Glomerular visceral epithelial cell (primary cell): ENCODE measurements at regions not wholly inside any gene's neighbourhood (a gene's known extent, or its start where the extent isn't known, plus 50 kb on each side); places are given as distances from the start of the nearest gene placed in this dataset.

Source experiments
- DNase-seq: peaks from one replicate; pipeline ENCODE4 v3.0.0-alpha.2; 2016; ENCODE audit errors: extremely low spot score

DNA sequence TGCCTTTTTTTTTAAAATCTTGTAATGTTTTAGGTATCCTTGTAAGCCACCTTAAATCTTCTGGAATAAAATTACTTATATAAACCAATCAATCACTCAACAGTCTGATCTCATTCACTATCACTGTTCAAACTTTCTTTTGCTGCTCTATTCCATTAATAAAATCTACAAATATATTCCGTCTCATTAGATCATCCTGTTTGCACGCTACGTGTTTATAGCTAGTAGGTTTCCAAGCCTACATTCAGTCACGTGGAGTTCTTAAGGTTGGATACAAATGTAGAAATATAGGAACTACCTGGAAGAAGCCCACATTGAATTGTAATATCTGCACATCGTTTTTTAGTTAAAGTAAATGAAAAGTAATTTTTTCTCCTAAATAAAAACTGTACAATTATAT, 274.8 kb upstream of the CNTN4 start:
- no peak for DNase-seq

DNA sequence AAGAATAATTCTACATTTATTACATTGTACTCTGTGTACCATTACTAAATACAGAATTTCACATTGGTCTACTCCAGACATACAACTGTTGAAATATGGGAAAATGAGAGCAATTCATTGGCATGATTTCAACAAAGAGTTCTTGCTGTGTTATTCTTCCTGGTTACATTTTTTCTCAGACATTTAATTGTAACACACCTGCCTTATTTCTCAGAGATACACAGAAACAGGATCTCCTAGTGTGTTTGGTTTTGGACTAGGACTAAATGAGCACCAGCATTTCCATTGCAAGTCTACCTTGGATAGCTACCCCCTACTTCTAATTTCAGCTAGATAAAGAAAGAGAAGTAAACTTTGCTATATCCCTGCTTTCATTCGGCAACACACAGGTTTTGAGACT, 274.3 kb upstream of the CNTN4 start:
- DNase-seq, result no peak

DNA sequence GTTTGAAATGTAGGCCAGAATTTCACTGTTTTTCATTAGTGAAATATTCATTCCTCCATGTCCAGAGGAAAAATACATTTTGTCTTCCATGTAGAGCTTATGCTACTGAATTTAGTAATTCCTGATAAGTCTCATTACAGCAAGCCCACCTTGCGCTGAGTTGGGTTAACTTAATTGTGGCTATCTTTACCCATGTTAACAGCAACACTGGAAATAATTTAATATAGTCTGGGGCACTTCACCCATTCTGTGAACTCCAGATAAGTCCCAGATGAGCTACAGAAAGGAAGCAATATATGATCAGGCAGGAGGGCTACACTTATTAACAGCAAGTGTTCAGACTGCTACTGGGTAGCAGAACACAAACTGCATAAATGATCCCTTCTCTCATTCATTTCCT, 270.1 kb upstream of the CNTN4 start:
- no peak for DNase-seq

DNA sequence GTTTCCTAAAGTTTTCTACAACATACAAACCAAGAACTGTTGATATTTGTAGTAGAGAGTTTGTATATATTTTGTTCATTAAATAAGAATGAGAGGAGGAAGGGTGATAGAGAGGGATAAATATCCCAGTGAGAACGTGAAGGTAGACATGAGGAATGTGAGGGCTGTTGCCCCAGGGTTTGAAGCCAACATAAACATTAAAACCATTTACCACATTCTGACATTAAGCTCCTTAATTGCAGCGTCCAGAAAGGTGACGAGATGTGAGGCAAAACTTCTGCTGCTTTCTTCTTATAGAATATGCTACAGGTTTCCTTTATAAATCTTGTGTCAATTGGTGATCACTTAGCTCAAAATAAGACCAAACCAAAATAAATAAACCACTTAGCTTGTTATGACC, 267.8 kb upstream of the CNTN4 start:
- no peak for DNase-seq

DNA sequence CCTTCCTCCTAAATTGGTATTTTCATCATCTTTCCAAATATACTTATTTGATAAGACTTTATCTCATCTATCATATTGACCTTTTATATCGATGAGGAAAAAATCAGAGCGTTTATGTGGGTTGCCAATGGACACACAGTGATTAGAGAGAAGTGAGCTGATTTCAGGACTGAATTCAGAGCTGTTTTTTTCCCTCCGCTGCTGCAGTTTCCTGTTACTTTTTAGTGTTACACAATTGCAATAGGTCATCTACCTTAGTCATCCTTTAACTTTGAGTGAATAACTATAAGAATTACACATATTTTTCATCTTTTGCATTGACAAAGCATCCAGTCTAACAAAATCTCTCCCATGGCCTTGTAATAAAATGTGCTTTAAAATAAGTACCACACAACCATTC, 266.3 kb upstream of the CNTN4 start:
- DNase-seq, result no peak

DNA sequence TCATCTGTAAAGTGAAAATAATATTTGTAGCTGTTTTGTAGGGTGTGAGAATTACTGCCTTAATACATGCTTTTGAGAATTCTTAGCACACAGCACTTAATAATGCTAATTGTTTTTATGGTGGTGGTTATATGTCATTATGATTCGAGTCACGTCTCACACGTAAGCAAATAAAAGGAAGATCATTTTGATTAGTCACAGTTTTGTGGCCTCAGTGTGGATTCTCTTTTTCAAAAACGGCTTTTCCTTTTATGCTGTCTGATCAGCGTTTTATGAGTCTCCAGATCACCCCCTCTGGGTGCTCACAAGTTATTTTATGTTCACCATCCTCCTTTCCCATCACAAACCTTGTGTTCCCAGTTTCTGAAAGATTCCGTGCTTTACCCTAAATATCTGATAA, 255.6 kb upstream of the CNTN4 start:
- no peak for DNase-seq

DNA sequence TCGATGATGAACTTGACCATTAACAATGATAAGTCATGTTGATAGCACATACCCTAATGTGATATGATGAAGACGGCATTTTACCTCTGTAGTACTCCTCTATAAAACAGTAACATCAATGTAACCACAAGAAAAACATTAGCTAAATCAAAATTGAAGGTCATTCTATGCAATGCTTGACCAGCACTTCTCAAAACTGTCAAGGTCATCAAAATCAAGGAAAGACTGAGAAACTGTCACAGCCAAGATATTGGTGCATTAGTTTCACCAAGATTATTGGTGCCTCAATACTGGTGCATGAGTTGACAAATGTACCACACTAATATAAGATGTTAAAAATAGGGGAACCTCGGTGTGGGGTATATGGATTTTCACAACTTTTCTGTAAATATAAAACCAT, 251.1 kb upstream of the CNTN4 start:
- DNase-seq, result no peak

DNA sequence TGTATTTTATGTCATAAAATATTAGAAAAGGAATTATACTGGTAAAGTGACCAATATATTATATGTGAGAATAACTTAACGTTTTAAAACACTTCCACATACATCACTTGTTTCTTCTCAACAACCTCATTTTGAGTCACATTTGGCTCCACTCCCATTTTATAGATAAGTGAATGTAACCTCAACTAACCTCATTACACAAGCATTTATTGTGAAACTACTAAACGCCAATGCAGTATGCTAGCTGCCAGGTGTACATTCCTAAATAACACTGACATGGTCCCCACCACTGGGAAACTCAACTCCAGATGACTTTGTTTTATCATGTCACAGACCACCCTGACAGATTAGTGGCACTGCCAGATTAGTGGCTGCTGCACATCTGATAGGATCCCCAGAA, 249.7 kb upstream of the CNTN4 start:
- no peak for DNase-seq

DNA sequence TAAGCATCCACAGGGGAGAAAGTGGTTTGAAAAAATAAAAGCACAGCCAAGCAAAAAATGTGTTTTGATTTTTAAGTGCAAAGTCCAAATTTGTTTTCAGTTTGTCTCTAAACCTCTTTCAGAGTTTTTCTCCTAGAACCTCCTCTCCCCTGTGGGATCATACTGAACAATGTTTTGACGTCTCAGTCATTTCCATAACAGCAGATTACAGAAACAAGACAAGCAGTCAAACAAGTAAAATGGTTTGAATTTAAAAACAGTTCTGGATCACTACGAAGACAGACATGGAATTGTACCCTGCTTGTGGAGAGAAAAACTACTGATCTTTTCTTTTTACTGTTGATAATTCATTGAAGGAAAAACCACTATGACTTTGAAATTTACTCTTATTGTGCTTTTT, 245.7 kb upstream of the CNTN4 start:
- no peak for DNase-seq

DNA sequence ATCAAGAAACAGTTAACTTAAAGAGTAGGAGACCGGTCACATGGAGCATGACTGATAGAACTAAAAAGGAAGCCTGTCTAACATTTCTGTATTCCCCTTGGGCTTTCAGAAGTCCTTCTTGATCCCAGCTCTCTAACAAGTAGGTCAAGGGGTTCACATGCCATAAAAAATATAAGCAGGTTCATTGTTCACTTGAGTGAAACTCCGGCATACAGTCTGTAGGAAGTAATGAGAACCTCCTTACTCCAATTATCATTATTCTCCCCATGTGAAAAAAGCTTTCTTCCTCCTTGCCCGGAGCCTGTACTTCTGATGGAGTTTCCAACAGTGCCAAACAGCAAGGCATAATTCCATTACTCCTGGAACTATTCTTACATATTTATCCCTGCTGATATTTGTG, 242.8 kb upstream of the CNTN4 start:
- no peak for DNase-seq

DNA sequence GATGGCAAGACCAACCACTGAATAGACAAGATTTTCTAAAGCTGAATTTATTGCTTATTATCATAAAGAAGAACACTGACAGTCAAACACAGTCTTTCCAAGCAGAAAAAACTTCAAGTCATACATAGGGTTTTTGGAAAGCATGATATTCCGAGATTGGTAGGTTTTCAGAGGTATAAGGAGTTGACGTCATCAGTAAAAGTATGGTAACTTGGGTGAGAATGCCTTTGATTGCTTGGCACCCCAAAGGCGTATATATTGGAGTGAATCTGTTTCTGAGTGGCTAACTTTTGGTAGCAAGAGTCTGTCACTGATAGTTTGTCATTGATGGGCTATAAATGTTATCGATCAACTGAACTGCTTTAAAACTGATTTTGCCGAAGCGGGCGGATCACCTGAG, 227.9 kb upstream of the CNTN4 start:
- DNase-seq, result no peak

DNA sequence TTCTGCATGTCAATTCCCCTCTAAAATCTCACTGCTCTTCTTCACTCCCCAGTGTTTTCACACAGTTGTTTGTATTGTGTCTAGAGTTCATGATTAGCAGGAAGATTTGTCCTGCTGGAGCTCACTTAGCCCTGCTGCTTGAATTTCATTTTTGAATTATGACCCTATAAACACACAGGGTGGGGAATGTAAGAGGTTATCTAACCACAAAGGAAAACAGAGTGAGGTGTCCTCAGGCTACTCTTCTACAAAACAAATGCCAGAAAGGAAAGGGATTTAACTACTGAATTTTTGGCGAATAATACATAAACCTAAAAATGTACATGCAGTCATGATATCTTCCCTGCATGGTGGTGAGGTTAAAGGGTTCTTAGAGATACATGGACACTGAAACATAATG, 215.1 kb upstream of the CNTN4 start:
- DNase-seq, result no peak

DNA sequence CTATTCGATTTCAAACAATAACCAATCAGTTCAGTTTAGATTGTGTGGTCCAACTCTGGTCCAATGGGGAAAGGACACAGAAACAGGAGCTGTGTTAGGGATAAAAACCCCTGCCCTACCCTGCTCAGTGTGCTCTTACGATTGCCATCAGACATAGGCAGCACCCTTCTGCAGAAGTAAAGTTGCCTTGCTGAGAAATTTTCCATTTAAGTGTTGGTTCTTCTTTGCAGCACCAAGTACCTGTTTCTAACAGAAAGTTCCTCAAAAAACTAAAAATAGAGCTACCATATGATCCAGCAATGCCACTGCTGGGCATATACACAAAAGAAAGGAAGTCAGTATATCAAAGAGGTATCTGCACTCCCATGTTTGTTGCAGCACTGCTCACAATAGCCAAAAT, 206.2 kb upstream of the CNTN4 start:
- DNase-seq, result no peak

DNA sequence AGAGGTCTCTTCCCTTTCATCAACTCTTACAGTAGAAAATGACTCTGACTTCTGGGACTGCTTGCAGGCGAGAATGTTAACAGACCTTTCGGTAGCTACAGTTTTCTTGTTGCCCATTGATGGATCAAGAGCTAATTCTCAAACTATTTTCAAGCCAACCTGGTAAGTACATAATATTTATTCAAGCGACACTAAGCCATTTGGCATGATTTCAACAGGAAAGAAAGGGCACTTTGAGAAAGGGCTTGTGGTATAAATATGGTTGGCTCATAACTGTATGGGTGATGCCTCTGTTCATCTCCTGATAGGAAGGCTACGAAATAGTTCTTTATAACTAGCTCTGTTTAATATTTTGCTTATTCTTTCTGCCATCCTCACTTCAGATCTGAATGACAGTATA, 196.2 kb upstream of the CNTN4 start:
- no peak for DNase-seq

DNA sequence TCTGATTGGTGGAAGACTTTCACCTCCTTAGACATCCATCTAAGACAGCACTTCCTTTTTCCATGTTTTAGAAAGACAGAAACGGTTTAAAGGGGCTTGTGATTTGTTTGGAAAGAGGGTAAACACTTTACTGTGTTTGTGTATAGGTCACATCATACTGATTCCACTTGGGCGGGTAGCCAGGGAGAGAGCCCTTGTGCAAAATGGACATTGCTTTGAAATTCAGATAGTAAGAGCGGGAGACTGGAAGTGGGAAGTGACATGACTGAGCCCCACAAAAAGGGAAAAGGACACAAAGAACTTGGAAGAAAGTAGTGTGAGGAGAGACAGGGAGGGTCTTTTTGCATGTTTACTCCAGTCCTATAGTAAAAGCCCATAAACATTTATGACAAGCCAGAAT, 195.6 kb upstream of the CNTN4 start:
- DNase-seq, result no peak

DNA sequence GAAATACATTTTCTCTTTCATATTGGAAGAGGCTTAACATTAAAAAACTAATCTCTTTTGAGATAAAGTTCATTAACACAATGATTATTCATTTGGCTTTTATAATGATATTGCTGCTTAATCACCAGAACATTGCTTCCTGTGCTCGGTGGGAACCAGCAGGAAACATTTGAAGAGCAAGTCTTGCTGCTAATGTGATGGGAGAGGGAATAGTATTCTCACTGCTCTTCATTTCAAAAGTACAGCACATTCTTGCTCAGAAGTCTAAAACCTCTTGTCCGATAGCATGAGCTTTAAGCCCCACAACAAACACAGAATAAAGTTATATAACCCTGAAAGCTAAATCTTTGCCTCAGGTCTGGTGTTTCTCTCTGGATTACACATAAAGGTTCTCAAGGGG, 190.8 kb upstream of the CNTN4 start:
- DNase-seq, result no peak

DNA sequence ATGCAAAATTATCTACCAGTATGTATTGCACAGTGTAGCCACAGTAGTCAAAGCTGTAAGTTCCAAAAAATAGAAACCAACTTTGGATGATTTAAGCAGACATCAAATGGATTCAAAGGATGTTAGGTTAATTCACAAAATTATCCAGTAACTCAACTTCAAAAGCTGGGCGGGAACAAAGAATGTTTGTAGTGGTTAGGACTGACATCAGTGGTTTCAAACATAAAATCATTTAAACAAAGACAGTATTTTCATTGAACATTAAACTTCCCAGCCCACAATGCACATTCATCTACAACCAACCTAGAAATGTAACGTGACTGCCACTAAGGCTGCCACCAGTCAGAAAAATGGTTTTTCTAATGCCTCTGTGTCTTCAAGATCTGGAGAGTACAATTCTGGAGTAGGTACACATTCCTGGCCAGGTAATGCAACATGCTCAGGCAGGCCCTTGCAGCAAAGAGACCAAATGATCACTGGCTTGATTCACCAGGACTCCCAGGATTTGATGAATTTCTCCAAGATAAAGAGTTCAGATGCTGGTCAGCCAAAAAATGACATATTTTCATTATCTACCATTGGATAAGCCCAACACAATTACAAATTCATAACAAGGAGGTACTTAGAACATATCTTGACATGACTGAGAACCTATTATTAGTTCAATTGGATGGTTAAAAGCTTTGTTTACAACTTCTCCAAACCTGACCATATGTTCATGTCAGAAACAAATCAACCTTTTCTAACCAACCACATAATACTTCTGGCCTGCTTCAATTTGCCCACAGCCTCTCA, 189.8 kb upstream of the CNTN4 start:
- DNase-seq, result no peak

DNA sequence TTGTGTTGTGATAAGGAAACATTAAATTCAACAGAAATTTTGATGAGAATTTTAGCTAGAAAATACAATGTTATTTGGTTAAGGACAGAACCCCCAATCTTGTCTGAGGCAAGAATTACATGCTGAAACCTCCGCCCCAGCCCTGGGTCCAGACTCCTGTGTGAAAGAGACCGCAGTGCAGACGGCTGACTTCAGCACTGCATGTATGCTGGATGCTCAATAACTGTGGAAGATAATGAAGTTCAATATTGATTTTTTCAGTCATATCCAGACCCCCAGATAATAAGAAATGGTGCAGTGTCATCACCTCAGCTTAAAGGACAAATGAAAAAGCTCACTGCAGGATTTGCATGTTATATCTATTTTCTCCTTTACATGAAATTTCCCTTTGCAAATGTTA, 188.3 kb upstream of the CNTN4 start:
- no peak for DNase-seq

DNA sequence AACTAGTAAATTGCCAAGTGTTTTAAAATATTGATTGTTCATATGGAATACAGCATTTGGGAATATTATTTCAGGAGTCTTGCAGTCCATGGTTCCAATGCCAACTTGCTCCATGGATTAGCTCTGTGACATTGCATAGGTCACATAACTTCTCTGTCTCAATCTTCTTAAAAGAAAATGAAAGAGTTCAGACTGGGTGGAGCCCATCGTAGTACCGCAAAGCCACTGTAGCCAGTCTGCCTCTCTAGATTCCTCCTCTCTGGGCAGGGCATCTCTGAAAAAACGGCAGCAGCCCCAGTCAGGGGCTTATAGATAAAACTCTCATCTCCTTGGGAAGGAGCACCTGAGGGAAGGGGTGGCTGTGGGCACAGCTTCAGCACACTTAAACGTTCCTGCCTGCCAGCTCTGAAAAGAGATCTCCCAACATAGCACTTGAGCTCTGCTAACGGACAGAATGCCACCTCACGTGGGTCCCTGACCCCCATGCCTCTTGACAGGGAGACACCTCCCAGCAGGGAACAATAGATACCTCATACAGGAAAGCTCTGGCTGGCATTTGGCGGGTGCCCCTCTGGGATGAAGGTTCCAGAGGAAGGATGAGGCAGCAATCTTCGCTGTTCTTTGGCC, 168.8 kb upstream of the CNTN4 start:
- DNase-seq, result no peak

DNA sequence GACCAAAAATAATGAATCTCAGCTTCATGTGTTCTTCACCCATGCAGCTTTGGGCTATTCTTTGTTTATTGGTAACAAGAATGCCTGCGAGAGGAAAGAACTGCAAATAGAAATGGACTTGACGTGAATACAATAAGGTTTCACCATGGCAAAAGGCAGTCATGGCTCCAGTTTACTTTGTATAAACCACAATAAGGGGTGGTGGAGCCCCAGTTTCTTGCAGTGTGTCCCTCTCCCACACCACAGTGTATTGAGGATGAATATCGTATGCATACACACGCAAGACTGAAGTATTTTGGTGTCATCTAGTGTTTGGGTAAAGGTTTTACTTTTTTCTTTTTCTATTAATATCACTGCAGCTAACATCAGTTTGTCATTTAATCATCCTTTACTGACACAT, 159.7 kb upstream of the CNTN4 start:
- DNase-seq, result no peak

DNA sequence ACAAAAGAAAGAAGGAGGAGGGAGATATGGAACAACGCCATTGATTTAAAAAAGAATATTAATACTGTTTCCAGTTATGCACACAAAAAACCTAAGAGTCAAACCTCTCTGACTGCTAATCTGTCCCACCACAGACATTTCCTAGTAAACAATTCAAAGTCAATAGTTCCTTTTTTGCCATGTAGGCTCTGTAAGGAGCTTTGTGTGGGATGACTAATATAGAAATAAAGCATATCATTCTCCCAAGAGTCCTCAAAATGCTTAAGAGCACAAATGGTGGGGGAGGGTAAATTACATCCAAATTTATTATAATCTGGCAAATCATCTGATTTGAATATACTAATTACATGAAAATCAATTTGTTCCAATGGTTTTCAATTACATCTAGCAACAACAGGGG, 155.9 kb upstream of the CNTN4 start:
- DNase-seq, result no peak

DNA sequence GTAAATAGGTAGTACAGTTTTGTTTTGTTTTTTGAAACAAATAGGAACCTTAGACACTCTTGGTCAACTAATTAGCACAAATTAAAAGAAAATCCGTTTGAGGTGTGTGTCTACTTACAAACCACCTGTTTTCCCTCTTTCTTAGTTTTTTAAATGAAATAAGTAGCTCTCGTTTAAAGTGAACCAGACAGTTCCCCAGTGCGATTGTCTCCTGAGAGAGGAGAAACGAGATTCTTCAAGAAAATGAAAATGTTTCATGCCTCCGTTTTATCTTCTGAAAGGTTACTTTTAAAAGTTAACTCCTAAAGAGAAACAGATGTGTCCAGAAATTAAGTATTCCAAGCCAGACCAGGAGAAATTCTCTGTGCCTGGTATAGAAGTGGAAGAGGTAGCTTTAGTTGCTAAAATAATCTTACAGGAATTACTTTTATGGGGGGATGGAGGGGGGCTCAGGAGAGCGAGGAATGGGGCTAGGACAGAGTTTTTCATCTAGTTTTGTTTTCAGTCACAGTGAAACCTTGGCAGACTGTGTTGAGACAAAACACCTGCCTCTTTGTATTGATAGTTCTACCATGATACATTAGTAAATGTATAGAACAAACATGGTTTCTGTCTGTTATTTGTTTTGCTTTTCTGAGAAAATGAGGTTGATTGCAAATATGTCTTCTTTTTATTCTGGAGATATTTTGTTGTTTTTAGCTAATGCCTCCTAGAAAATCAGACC, 155.1 kb upstream of the CNTN4 start:
- DNase-seq, result no peak

DNA sequence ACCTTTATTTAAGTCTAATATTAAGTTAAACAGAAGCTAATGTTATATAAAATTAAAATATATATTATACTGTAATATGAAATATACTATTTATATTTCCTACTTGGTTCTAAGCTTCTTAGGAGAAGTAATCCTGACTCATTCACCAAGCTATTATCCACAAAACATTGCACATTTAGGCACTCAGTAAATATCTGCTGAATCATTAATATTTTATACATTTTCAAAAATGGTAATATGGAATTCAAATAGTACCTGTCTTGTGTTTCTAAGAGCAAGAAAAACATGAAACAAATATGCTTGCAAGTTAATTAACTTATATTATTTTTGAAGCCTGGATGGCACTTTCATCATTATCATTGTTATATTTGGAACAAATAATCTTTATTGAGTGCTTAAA, 153.0 kb upstream of the CNTN4 start:
- no peak for DNase-seq
